Endothelial cell of umbilical vein (primary cell): ENCODE measurements at regions not wholly inside any gene's neighbourhood (a gene's known extent, or its start where the extent isn't known, plus 50 kb on each side); places are given as distances from the start of the nearest gene placed in this dataset.

Source experiments
- BruUV-seq: library from RNA; stranded (reverse); fragments of 400-500 nt; replicated peaks from 2 replicates; lab custom pipeline; 2021; lab: Mats Ljungman, UMichigan
- CTCF ChIA-PET: fragments of 300-600, 350-600 bp; sonication (Branson Sonifier 250); formaldehyde crosslinking; loops from one replicate; lab custom pipeline; 2021; ENCODE audit warnings: antibody characterized with exemption, inconsistent platforms; lab: Charles Lee
- POLR2A ChIA-PET: fragments of 300-600, 350-600 bp; sonication (Branson Sonifier 250); formaldehyde crosslinking; loops from one replicate; lab custom pipeline; 2021; ENCODE audit warnings: antibody characterized with exemption, inconsistent platforms; lab: Charles Lee
- DNase-seq: peaks from one replicate; pipeline ENCODE4 v3.0.0-alpha.2; 2011; ENCODE audit warnings: low read depth, low spot score
- FAIRE-seq: peaks from 2 replicates; lab custom pipeline; 2011; peaks lifted over from hg19 to GRCh38; lab: Jason Lieb, UNC
- H2AFZ ChIP-seq: 2 replicates; pipeline ENCODE4 v1.6.0; 2012; ENCODE audit warnings: low read depth, low read length, control low read depth, inconsistent platforms
- H3K27ac ChIP-seq: 2 replicates; pipeline ENCODE4 v1.5.1; 2011; ENCODE audit warnings: low read depth, mild to moderate bottlenecking, control low read depth, low read length, moderate library complexity; ENCODE audit not compliant: insufficient read depth
- H3K27me3 ChIP-seq, 2 experiments: 2 replicates each; pipeline versions ENCODE4 v1.6.0 to v1.6.1; 2011; ENCODE audit warnings: low read length in 2 of 2, mixed read lengths in 1 of 2; ENCODE audit not compliant: control insufficient read depth in 2 of 2, insufficient read depth in 2 of 2
- H3K36me3 ChIP-seq, 2 experiments: 2 replicates in 1 of 2; 3 replicates in 1 of 2; pipeline ENCODE4 v1.5.1; 2011; ENCODE audit warnings: low read length in 2 of 2, mild to moderate bottlenecking in 1 of 2, moderate library complexity in 1 of 2; ENCODE audit not compliant: control insufficient read depth in 2 of 2, insufficient read depth in 2 of 2; ENCODE audit errors: extremely low read depth in 1 of 2
- H3K4me1 ChIP-seq: 3 replicates; pipeline ENCODE4 v1.5.1; 2011; ENCODE audit warnings: mild to moderate bottlenecking, low read length; ENCODE audit not compliant: control insufficient read depth, insufficient read depth; ENCODE audit errors: extremely low read depth
- H3K4me2 ChIP-seq: 2 replicates; pipeline ENCODE4 v1.6.1; 2011; ENCODE audit warnings: low read length, control low read depth, mixed read lengths; ENCODE audit not compliant: insufficient read depth
- H3K4me3 ChIP-seq, 3 experiments: fragments of 200-600 bp in 1 of 3; sonication (generic), shearing (Covaris generic) in 1 of 3; replicated peaks in 1 of 3; 2 replicates each; pipeline ENCODE4 v1.5.1; 2011 to 2016; ENCODE audit warnings: control low read depth in 3 of 3, low read length in 3 of 3, mild to moderate bottlenecking in 2 of 3, inconsistent platforms in 1 of 3, low read depth in 1 of 3, moderate library complexity in 1 of 3; ENCODE audit not compliant: insufficient read depth in 1 of 3
- H3K79me2 ChIP-seq: 2 replicates; pipeline ENCODE4 v1.6.0; 2012; ENCODE audit warnings: low read length, inconsistent platforms; ENCODE audit not compliant: control insufficient read depth, insufficient read depth
- H3K9ac ChIP-seq: replicated peaks from 2 replicates; pipeline ENCODE3; 2011; ENCODE audit warnings: low read length, control low read depth; ENCODE audit not compliant: insufficient read depth; ENCODE audit errors: extremely low read depth
- H3K9me1 ChIP-seq: replicated peaks from 3 replicates; pipeline ENCODE4 v1.6.0; 2011; ENCODE audit warnings: mild to moderate bottlenecking, low read length; ENCODE audit not compliant: control insufficient read depth, insufficient read depth; ENCODE audit errors: extremely low read depth
- H3K9me3 ChIP-seq: replicated peaks from 2 replicates; pipeline ENCODE4 v1.5.1; 2012; ENCODE audit warnings: low read length, inconsistent platforms; ENCODE audit not compliant: control insufficient read depth, insufficient read depth
- H4K20me1 ChIP-seq: replicated peaks from 2 replicates; pipeline ENCODE3; 2011; ENCODE audit warnings: mild to moderate bottlenecking, low read length; ENCODE audit not compliant: control insufficient read depth, insufficient read depth; ENCODE audit errors: extremely low read depth
- CTCF ChIP-seq, 2 donors: IDR thresholded peaks; 1 replicate in 1 of 2; 2 replicates in 1 of 2; pipeline ENCODE4 v1.5.1; 2011; ENCODE audit warnings: low read length in 2 of 2, mild to moderate bottlenecking in 2 of 2, moderate library complexity in 2 of 2, control low read depth in 1 of 2, inconsistent platforms in 1 of 2, low read depth in 1 of 2; ENCODE audit not compliant: insufficient read depth in 1 of 2; ENCODE audit errors: extremely low read depth in 1 of 2
- FOS ChIP-seq: IDR thresholded peaks from 2 replicates; pipeline ENCODE4 v1.6.1; 2011; ENCODE audit warnings: mild to moderate bottlenecking, low read length, moderate library complexity, borderline replicate concordance; ENCODE audit not compliant: insufficient read depth
- JUN ChIP-seq: IDR thresholded peaks from 2 replicates; pipeline ENCODE4 v1.6.1; 2011; ENCODE audit warnings: borderline replicate concordance, low read depth; ENCODE audit not compliant: insufficient read length, insufficient read depth
- POLR2A ChIP-seq: IDR thresholded peaks from 2 replicates; pipeline ENCODE4 v1.6.1; 2012; ENCODE audit warnings: low read depth, mild to moderate bottlenecking, control low read depth, low read length
- POLR2AphosphoS5 ChIP-seq: IDR thresholded peaks from 2 replicates; pipeline ENCODE4 v1.6.1; 2012; ENCODE audit warnings: low read depth, mild to moderate bottlenecking, control low read depth, low read length, moderate library complexity; ENCODE audit not compliant: insufficient read depth
- dilution Hi-C: fragments of 300-500 bp; cut with MboI; formaldehyde crosslinking; loops from one replicate; pipeline ENCODE4 v1.15.0; 2019; ENCODE audit warnings: low sequenced_read_pairs; ENCODE audit not compliant: extremely low pct_ligation_motif_present
- intact Hi-C: fragments of 100-400 bp; cut with micrococcal nuclease; formaldehyde crosslinking; loops from one replicate; pipeline ENCODE4 v1.10.0; 2022
- TF ChIP-seq, protein P1 (sequence below): IDR thresholded peaks from 2 replicates; pipeline ENCODE4 v1.6.1; 2011; ENCODE audit not compliant: insufficient read depth, insufficient read length

DNA sequence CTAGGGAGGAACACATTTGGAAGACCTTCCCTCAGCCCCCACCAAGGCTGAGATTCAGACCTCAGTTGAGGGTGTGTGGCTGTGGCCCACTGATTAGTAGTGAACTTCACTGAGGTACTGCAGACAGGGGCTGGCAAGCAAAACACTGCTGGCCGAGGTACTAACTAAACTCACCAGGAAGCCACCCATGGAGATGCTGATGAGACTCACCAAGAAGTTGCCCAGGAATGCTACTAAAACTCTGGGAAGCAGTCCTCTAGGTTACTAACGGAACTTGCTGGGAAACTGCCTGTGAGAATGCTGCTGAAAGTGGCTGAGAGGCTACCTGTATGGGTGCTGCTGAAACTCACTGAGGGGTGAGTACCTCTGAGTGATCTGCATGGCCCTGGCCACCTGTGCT, 372.4 kb upstream of the RPS6KA3 start:
- ChIA-PET CTCF (no interaction called here), POLR2A (no interaction called here)
- H3K4me3 ChIP-seq = no peak overlapping the region
- H4K20me1 ChIP-seq = no peaks in the 10 kb centered on the region
- H3K4me2 ChIP-seq = no peak overlapping the region
- no peaks in the 10 kb centered on the region for H3K27me3 ChIP-seq
- no peak for FAIRE-seq
- H3K36me3 ChIP-seq = no peaks in the 10 kb centered on the region
- dilution Hi-C loops (no loop called here), intact Hi-C loops (no loop called here)
- BruUV-seq = no TSS peak
- no peaks in the 10 kb centered on the region for H3K9me3 ChIP-seq
- no peak overlapping the region for H3K27ac ChIP-seq
- DNase-seq = no peak
- H3K4me1 ChIP-seq = no peaks in the 10 kb centered on the region
- TF ChIP-seq POLR2A (no peak), POLR2AphosphoS5 (no peak), FOS (no peak), CTCF (IDR thresholded peaks at IDR 0.05; ENCODE audit: extremely low read depth in 1 of 2, insufficient read depth in 1 of 2, low read depth in 1 of 2, low read length in 2 of 2) (no peak), JUN (no peak)
- TF ChIP-seq, protein P1, sequence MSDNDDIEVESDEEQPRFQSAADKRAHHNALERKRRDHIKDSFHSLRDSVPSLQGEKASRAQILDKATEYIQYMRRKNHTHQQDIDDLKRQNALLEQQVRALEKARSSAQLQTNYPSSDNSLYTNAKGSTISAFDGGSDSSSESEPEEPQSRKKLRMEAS = no peak
- no peak overlapping the region for H3K9ac ChIP-seq
- H3K79me2 ChIP-seq = no peaks in the 10 kb centered on the region
- no peak overlapping the region for H2AFZ ChIP-seq
- no peaks in the 10 kb centered on the region for H3K9me1 ChIP-seq

DNA sequence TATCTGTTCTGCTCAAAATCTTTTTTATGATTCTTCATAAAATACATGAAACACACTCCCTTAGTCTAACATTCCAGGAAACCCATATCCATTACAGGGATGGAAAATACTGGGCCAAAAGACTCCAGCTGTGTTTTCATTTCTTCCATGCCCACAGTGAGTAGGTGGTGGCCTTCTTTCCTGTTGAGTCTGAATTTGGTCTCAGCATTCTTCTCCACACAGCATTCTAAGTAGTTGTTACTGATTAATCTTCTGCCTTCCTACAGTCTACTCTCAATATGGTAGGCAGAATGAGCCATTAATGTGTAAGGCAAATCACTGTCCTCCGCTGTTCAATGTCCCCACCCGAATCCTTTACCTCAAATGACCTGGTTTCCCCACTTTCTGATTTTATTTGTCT, 370.6 kb upstream of the RPS6KA3 start:
- H3K4me3 ChIP-seq = no peak overlapping the region
- no peaks in the 10 kb centered on the region for H3K9me3 ChIP-seq
- no peaks in the 10 kb centered on the region for H3K27me3 ChIP-seq
- intact Hi-C loops = no loop called here
- dilution Hi-C loops = no loop called here
- no peak overlapping the region for H3K4me2 ChIP-seq
- no peak for FAIRE-seq
- H3K9me1 ChIP-seq = no peaks in the 10 kb centered on the region
- H3K4me1 ChIP-seq = no peaks in the 10 kb centered on the region
- DNase-seq = no peak
- H3K79me2 ChIP-seq = no peaks in the 10 kb centered on the region
- CTCF ChIA-PET = no interaction called here
- H4K20me1 ChIP-seq = no peaks in the 10 kb centered on the region
- BruUV-seq = no TSS peak
- POLR2A ChIA-PET = no interaction called here
- no peak for TF ChIP-seq CTCF (IDR thresholded peaks at IDR 0.05; ENCODE audit: extremely low read depth in 1 of 2, insufficient read depth in 1 of 2, low read depth in 1 of 2, low read length in 2 of 2)
- H3K9ac ChIP-seq = no peak overlapping the region
- H3K27ac ChIP-seq = no peak overlapping the region
- H3K36me3 ChIP-seq = no peaks in the 10 kb centered on the region
- H2AFZ ChIP-seq = no peak overlapping the region
